ENCODE measurements at regions not wholly inside any gene's neighbourhood (a gene's known extent, or its start where the extent isn't known, plus 50 kb on each side); places are given as distances from the start of the nearest gene placed in this dataset.
A peak's percentile ranks its signal among the peaks of the same experiment; 100 is the strongest.

GRCh38 chr11:131235328-131236298 lies 134.8 kb upstream of the NTM start:
- Mint-ChIP-seq H3K4me3 (no peak overlapping the region), H3K27ac (no peak overlapping the region), H3K27me3 (ENCODE audit: insufficient read depth) (peaks cover 37% of the 10 kb centered on the region), H3K36me3 (ENCODE audit: low read depth) (no peaks in the 10 kb centered on the region), H3K9me3 (no peaks in the 10 kb centered on the region), H3K4me1 (ENCODE audit: low read depth) (peaks cover 16% of the 10 kb centered on the region)
- no peak for TF ChIP-seq CTCF (IDR thresholded peaks at IDR 0.05)
- no peak for DNase-seq

- Mint-ChIP-seq H3K36me3 (ENCODE audit: low read depth) (no peaks in the 10 kb centered on the region), H3K27ac (no peak overlapping the region), H3K4me1 (ENCODE audit: low read depth) (peaks cover 2% of the 10 kb centered on the region; the same call in 1 of the 2 replicates), H3K9me3 (no peaks in the 10 kb centered on the region), H3K4me3 (no peak overlapping the region), H3K27me3 (ENCODE audit: insufficient read depth) (peaks cover 23% of the 10 kb centered on the region)
- no peak for TF ChIP-seq CTCF (IDR thresholded peaks at IDR 0.05)
- DNase-seq, result no peak
These were observed 130.0 kb upstream of the NTM start for GRCh38 chr11:131240421-131240820.

- Mint-ChIP-seq H3K27ac (no peak overlapping the region), H3K4me3 (no peak overlapping the region), H3K9me3 (no peaks in the 10 kb centered on the region), H3K36me3 (ENCODE audit: low read depth) (no peaks in the 10 kb centered on the region), H3K4me1 (ENCODE audit: low read depth) (peaks cover 6% of the 10 kb centered on the region; the same call in 1 of the 2 replicates), H3K27me3 (ENCODE audit: insufficient read depth) (peaks cover 9% of the 10 kb centered on the region)
- TF ChIP-seq CTCF (IDR thresholded peaks at IDR 0.05), result no peak
- no peak for DNase-seq
These were observed 127.9 kb upstream of the NTM start for GRCh38 chr11:131242476-131243000.

GRCh38 chr11:131246156-131246555 lies 124.3 kb upstream of the NTM start:
- peaks cover 6% of the 10 kb centered on the region; the same call in 1 of the 2 replicates for H3K4me1 Mint-ChIP-seq (ENCODE audit: low read depth)
- no peak overlapping the region for H3K4me3 Mint-ChIP-seq
- no peak overlapping the region for H3K27ac Mint-ChIP-seq
- H3K27me3 Mint-ChIP-seq (ENCODE audit: insufficient read depth), result peaks cover 17% of the 10 kb centered on the region
- H3K36me3 Mint-ChIP-seq (ENCODE audit: low read depth), result no peaks in the 10 kb centered on the region
- H3K9me3 Mint-ChIP-seq, result no peaks in the 10 kb centered on the region
- TF ChIP-seq CTCF (IDR thresholded peaks at IDR 0.05), result no peak
- DNase-seq, result no peak

- Mint-ChIP-seq H3K9me3 (no peaks in the 10 kb centered on the region), H3K4me3 (no peak overlapping the region), H3K27me3 (ENCODE audit: insufficient read depth) (peaks cover 17% of the 10 kb centered on the region), H3K36me3 (ENCODE audit: low read depth) (no peaks in the 10 kb centered on the region), H3K4me1 (ENCODE audit: low read depth) (peaks cover 6% of the 10 kb centered on the region; the same call in 1 of the 2 replicates), H3K27ac (no peak overlapping the region)
- TF ChIP-seq CTCF (IDR thresholded peaks at IDR 0.05), result peak; percentile 63; the same call in 1 of the 2 replicates
- DNase-seq, result no peak
These were observed 123.8 kb upstream of the NTM start for GRCh38 chr11:131246663-131247062.
